ENCODE measurements at regions not wholly inside any gene's neighbourhood (a gene's known extent, or its start where the extent isn't known, plus 50 kb on each side); places are given as distances from the start of the nearest gene placed in this dataset.

GRCh38 chr1:238451781-238452310, 561.1 kb upstream of the ZP4 start:
- H3K27me3 Mint-ChIP-seq (ENCODE audit: low read depth, unreplicated experiment) = no peaks in the 10 kb centered on the region
- no peaks in the 10 kb centered on the region for H3K79me2 ChIP-seq (ENCODE audit: insufficient read depth, low read length)
- no peak overlapping the region for H2AFZ ChIP-seq (ENCODE audit: low read depth, low read length)
- peaks cover 1% of the 10 kb centered on the region for H3K4me1 Mint-ChIP-seq (ENCODE audit: low read depth, unreplicated experiment)
- H3K9me3 Mint-ChIP-seq (ENCODE audit: unreplicated experiment) = no peaks in the 10 kb centered on the region
- DNase-seq (ENCODE audit: low read depth) (no peak), FAIRE-seq (no peak)
- no peaks in the 10 kb centered on the region for H3K27me3 ChIP-seq (ENCODE audit: insufficient read depth, low read length)
- no peak overlapping the region for H3K27ac Mint-ChIP-seq (ENCODE audit: unreplicated experiment)
- H4K20me1 ChIP-seq (ENCODE audit: insufficient read depth, low read length) = no peaks in the 10 kb centered on the region
- no peak overlapping the region for H3K4me3 ChIP-seq (ENCODE audit: insufficient read depth, low read depth, low read length)
- H3K9ac ChIP-seq (ENCODE audit: low read length) = no peak overlapping the region
- H3K4me2 ChIP-seq (ENCODE audit: low read length) = no peak overlapping the region
- no peaks in the 10 kb centered on the region for H3K36me3 Mint-ChIP-seq (ENCODE audit: low read depth, unreplicated experiment)
- H3K4me1 ChIP-seq (ENCODE audit: insufficient read depth, low read length) = no peaks in the 10 kb centered on the region
- no peaks in the 10 kb centered on the region for H3K9me3 ChIP-seq (ENCODE audit: insufficient read depth, low read depth, low read length)
- no peaks in the 10 kb centered on the region for H3K36me3 ChIP-seq (ENCODE audit: insufficient read depth, low read length)
- no peak overlapping the region for H3K27ac ChIP-seq (ENCODE audit: low read depth, low read length)
- H3K4me3 Mint-ChIP-seq (ENCODE audit: unreplicated experiment) = no peak overlapping the region
- TF ChIP-seq CTCF (IDR thresholded peaks at IDR 0.05; ENCODE audit: insufficient read depth, low read depth, low read length) = no peak

- Histone ChIP-seq H3K4me1 (ENCODE audit: insufficient read depth, low read length) (no peaks in the 10 kb centered on the region), H2AFZ (ENCODE audit: low read depth, low read length) (no peak overlapping the region), H3K27me3 (ENCODE audit: insufficient read depth, low read length) (no peaks in the 10 kb centered on the region), H3K79me2 (ENCODE audit: insufficient read depth, low read length) (no peaks in the 10 kb centered on the region), H4K20me1 (ENCODE audit: insufficient read depth, low read length) (no peaks in the 10 kb centered on the region), H3K4me3 (ENCODE audit: insufficient read depth, low read depth, low read length) (no peak overlapping the region), H3K9me3 (ENCODE audit: insufficient read depth, low read depth, low read length) (no peaks in the 10 kb centered on the region), H3K9ac (ENCODE audit: low read length) (no peak overlapping the region), H3K27ac (ENCODE audit: low read depth, low read length) (no peak overlapping the region), H3K36me3 (ENCODE audit: insufficient read depth, low read length) (no peaks in the 10 kb centered on the region), H3K4me2 (ENCODE audit: low read length) (no peak overlapping the region)
- H3K9me3 Mint-ChIP-seq (ENCODE audit: unreplicated experiment) = no peaks in the 10 kb centered on the region
- TF ChIP-seq EZH2 (IDR thresholded peaks at IDR 0.05; ENCODE audit: insufficient read depth, low read length) = no peak
- no peak for TF ChIP-seq CTCF (IDR thresholded peaks at IDR 0.05; ENCODE audit: insufficient read depth, low read depth, low read length)
- no peak for DNase-seq (ENCODE audit: low read depth)
- H3K36me3 Mint-ChIP-seq (ENCODE audit: low read depth, unreplicated experiment) = no peaks in the 10 kb centered on the region
- H3K27me3 Mint-ChIP-seq (ENCODE audit: low read depth, unreplicated experiment) = no peaks in the 10 kb centered on the region
- H3K4me3 Mint-ChIP-seq (ENCODE audit: unreplicated experiment) = no peak overlapping the region
- no peak overlapping the region for H3K27ac Mint-ChIP-seq (ENCODE audit: unreplicated experiment)
- peaks cover 1% of the 10 kb centered on the region for H3K4me1 Mint-ChIP-seq (ENCODE audit: low read depth, unreplicated experiment)
- FAIRE-seq = no peak
Measured at GRCh38 chr1:238450976-238451375, 560.3 kb upstream of the ZP4 start.

- Histone ChIP-seq H3K79me2 (ENCODE audit: insufficient read depth, low read length) (no peaks in the 10 kb centered on the region), H3K4me3 (ENCODE audit: insufficient read depth, low read depth, low read length) (no peak overlapping the region), H3K9me3 (ENCODE audit: insufficient read depth, low read depth, low read length) (no peaks in the 10 kb centered on the region), H3K27ac (ENCODE audit: low read depth, low read length) (no peak overlapping the region), H3K27me3 (ENCODE audit: insufficient read depth, low read length) (no peaks in the 10 kb centered on the region), H3K4me1 (ENCODE audit: insufficient read depth, low read length) (no peaks in the 10 kb centered on the region), H3K36me3 (ENCODE audit: insufficient read depth, low read length) (no peaks in the 10 kb centered on the region), H3K4me2 (ENCODE audit: low read length) (no peak overlapping the region), H2AFZ (ENCODE audit: low read depth, low read length) (no peak overlapping the region), H4K20me1 (ENCODE audit: insufficient read depth, low read length) (no peaks in the 10 kb centered on the region), H3K9ac (ENCODE audit: low read length) (no peak overlapping the region)
- no peaks in the 10 kb centered on the region for H3K36me3 Mint-ChIP-seq (ENCODE audit: low read depth, unreplicated experiment)
- no peaks in the 10 kb centered on the region for H3K4me1 Mint-ChIP-seq (ENCODE audit: low read depth, unreplicated experiment)
- no peak overlapping the region for H3K4me3 Mint-ChIP-seq (ENCODE audit: unreplicated experiment)
- no peak for DNase-seq (ENCODE audit: low read depth)
- FAIRE-seq = no peak
- no peak overlapping the region for H3K27ac Mint-ChIP-seq (ENCODE audit: unreplicated experiment)
- no peak for TF ChIP-seq EZH2 (IDR thresholded peaks at IDR 0.05; ENCODE audit: insufficient read depth, low read length)
- no peak for TF ChIP-seq CTCF (IDR thresholded peaks at IDR 0.05; ENCODE audit: insufficient read depth, low read depth, low read length)
- no peaks in the 10 kb centered on the region for H3K27me3 Mint-ChIP-seq (ENCODE audit: low read depth, unreplicated experiment)
- no peaks in the 10 kb centered on the region for H3K9me3 Mint-ChIP-seq (ENCODE audit: unreplicated experiment)
Measured at GRCh38 chr1:238443687-238444086, 553.0 kb upstream of the ZP4 start.

All from astrocyte (in vitro differentiated cells and primary cell).